ENCODE measurements at regions not wholly inside any gene's neighbourhood (a gene's known extent, or its start where the extent isn't known, plus 50 kb on each side); places are given as distances from the start of the nearest gene placed in this dataset.
A peak's percentile ranks its signal among the peaks of the same experiment; 100 is the strongest.

DNA sequence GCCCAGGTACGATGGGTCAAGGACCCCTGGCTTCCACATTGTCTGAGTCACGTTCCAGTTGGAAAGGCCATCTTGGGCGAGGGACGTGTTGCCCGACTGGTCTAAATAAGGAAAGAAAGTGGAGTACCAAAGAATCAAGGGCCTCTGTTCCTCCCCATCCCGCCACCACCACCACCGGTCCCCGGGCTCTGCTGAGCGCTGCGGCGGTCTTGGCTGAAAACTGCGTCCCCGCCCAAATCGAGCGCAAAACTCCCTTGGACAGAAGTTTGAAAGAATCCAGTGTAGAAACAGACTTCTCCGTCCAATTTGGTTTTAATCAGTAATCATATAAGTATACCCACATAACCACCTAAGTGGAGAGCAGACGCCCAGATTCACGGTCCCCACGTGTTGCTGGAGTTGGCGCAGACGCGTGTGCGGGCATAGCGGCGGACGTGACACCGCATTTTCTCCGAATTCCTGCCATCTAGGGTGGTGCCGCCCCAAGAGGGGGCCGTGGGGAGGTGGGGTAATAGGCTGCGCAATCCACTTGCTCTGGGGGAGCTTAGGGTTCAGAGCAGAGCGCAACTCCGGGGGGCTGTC, 243.8 kb upstream of the TOPAZ1 start (continued):
- TF ChIP-seq ZNF462 (CRISPR knock-in tag; IDR thresholded peaks at IDR 0.05) (no peak), POLR2AphosphoS5 (IDR thresholded peaks at IDR 0.05; ENCODE audit: low read depth) (peak; percentile 26; the same call in 1 of the 2 replicates)

GRCh38 chr3:43998370-43998835, 243.3 kb upstream of the TOPAZ1 start:
- Mint-ChIP-seq H3K36me3 (ENCODE audit: low read depth) (peaks cover 4% of the 10 kb centered on the region), H3K27ac (no peak overlapping the region), H3K4me3 (peak overlapping the region; percentile 88), H3K27me3 (ENCODE audit: insufficient read depth, low read depth, poor library complexity) (peaks cover 72% of the 10 kb centered on the region), H3K9me3 (peaks cover 8% of the 10 kb centered on the region), H3K4me1 (peaks cover 23% of the 10 kb centered on the region)
- peak overlapping the region; percentile 98 for H2AFZ ChIP-seq
- peak overlapping the region; percentile 99 for H3K4me2 ChIP-seq
- H3K36me3 ChIP-seq (ENCODE audit: insufficient read depth) = no peaks in the 10 kb centered on the region
- ATAC-seq (peak; percentile 4), DNase-seq (ENCODE audit: low spot score) (peak; percentile 57)
- no peak overlapping the region for H3K27ac ChIP-seq (ENCODE audit: low read depth)
- peaks cover 33% of the 10 kb centered on the region for H3K4me1 ChIP-seq (ENCODE audit: insufficient read depth)
- H3K79me2 ChIP-seq (replicated peaks; ENCODE audit: insufficient read depth) = peaks cover 9% of the 10 kb centered on the region; the same call in 1 of the 2 replicates
- H4K20me1 ChIP-seq (replicated peaks; ENCODE audit: insufficient read depth) = no peaks in the 10 kb centered on the region; the same call in 1 of the 2 replicates
- H3K4me3 ChIP-seq = peak overlapping the region; percentile 91
- TF ChIP-seq EZH2 (IDR thresholded peaks at IDR 0.05; ENCODE audit: low read depth, unreplicated experiment) (peak; percentile 38), ZNF114 (CRISPR knock-in tag; IDR thresholded peaks at IDR 0.05) (no peak)
- H3F3A ChIP-seq (replicated peaks; ENCODE audit: low read depth) = 0 out of 2 replicates have a peak, but pooled peaks cover 11% of the 10 kb centered on the region
- H3K27me3 ChIP-seq (ENCODE audit: insufficient read depth) = peaks cover 69% of the 10 kb centered on the region
- H3K9me2 ChIP-seq (ENCODE audit: insufficient read depth) = no peaks in the 10 kb centered on the region
